Right lung (tissue), 2 donors: ENCODE measurements at regions not wholly inside any gene's neighbourhood (a gene's known extent, or its start where the extent isn't known, plus 50 kb on each side); places are given as distances from the start of the nearest gene placed in this dataset.
A peak's percentile ranks its signal among the peaks of the same experiment; 100 is the strongest.

Source experiments
- DNase-seq, 2 donors: peaks; one replicate each; pipeline ENCODE4 v3.0.0-alpha.2; 2013

DNA sequence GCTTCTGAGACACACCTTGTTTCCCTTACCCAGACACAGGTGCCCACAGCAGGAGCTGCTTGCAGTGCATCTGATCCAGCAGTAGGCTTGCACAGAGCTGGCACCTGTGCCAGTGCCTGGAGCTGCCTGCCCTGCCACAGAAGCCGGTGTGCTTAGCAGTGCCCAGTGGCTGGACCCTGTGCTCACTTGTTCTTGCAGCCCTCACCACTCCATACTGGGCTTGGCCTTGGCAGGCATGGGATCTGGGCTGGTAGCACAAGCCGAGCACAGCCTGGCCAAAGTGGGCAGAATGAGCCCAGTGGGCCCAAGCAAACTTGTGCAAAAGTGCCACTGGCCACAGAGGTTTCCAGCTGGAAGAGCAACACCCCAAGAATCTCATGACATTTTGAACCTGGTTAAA, 1950.4 kb downstream of the SUCLG1 start:
- no peak for DNase-seq

GRCh38 chr2:82507657-82508056, 1951.4 kb downstream of the SUCLG1 start:
- DNase-seq = no peak

DNA sequence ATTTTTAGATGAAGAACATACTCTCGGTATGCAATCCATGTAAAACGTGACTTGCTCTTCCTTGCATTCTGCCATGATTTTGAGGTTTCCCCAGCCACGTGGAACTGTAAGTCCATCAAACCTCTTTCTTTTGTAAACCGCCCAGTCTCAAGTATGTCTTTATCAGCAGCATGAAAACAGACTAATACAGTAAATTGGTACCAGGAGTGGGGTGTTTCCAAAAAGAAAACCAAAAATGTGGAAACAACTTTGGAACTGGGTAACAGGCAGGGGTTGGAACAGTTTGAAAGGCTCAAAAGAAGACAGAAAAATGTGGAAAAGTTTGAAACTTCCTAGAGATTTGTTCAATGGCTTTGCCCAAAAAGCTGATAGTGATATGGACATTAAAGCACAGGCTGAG, 1957.9 kb downstream of the SUCLG1 start:
- DNase-seq = no peak

DNA sequence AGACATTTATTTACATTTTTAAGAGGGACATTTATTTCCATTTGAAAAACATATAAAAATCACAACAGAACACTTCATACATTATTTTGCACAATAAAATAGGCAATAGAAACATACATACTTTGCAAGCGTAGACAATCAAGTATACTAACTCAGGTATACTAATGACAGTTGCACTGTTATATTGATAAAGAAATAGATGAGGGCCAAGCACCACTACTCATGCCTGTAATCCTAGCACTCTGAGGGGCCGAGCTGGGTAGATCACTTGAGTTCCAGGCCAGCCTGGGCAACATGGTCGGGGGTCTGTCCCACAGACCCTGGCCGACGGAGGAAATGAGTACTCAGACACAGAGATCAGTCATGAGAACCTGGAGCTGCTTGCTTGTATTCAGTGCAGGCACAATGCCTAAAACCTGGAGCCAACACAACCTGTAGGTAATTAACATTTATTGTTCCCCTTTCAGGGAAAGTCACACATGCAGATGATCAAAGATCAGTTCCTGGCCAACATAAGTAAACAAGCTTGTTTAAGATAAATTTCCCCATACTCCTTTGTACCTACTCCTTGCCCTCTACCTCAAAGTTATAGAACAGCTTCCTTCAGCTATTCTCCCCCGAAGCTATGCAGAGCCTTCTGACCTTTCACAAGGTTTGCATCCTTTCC, 1960.2 kb downstream of the SUCLG1 start:
- DNase-seq = no peak

- no peak for DNase-seq
These were observed 1964.3 kb downstream of the SUCLG1 start for GRCh38 chr2:82494739-82495138.

- no peak for DNase-seq
These were observed 1967.5 kb downstream of the SUCLG1 start for GRCh38 chr2:82491591-82491990.

DNA sequence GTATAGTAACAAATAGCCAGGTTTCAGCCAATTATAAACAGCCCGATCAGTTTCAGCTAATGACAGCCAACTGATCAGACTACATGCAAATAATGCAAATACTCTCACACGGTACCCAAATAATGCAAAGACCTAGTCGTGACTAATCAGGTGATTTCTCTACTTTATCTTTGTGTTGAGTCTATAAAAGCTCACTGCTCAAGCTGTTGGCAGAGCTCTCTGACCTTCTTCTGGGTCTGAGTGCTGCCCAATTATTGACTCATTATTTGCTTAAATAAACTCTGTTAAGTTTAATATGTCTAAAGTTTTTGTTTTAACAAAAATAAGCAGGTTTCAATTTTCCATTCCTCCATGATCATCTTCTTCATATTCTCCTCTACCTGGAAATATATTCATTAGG, 1971.7 kb downstream of the SUCLG1 start:
- DNase-seq = no peak

DNA sequence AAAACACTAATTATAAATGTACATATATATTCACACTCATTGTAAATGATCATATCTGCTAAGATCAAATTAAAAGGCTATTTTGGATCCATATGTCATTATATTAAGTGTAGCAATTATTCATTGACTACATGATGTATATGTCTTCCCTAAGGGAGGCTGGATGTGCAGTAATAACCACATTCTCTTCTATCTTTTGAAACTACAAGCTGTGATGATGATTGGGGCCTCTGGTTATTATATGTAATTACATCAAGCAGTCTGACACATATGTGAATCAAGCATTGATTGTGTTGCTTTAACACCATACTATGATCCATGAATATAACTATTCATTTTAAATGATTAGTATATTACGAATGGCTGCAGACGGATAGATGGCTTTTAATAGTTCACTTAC, 1973.4 kb downstream of the SUCLG1 start:
- DNase-seq = no peak

- DNase-seq = no peak
These were observed 1977.9 kb downstream of the SUCLG1 start for GRCh38 chr2:82481207-82481606.

DNA sequence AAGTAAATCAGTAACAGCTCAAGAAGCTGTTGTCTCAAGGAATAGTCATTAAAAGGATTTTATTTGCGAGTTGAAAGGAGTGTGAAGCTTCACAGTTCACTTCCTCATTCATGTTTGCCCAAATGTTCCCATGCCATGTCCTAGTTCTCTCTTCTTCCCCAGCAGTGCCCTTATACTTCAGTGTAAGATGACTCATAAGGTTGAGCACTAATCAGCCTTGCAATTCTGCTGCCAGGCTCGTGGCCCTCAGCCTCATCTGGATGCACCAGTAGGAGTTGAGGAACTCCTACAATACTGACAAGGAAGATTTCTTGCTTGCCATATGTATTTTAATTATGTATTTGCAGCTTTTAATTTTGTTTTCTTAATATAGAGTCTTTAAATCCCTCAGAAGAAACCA, 1980.4 kb downstream of the SUCLG1 start:
- no peak for DNase-seq

GRCh38 chr2:82476094-82476493, 1983.0 kb downstream of the SUCLG1 start:
- DNase-seq = no peak

DNA sequence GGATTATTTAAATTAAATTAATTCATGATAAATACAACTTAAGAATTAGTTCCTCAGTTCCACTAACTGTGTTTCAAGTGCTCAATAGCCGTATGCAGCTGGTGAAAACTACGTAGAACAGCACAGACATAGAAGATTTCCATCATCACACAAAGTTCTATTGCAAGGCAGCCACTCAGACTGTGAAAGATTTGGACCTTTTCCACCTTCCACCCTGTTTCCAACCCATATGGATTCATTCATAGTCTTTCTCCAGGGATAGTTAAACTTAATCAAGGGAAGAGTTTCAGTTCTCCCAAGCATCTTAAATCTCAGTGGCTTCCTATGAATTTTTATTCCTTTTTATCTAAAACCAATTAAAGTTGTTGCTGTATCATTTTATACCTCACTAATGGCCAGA, 2030.8 kb downstream of the SUCLG1 start:
- no peak for DNase-seq

GRCh38 chr2:82412021-82412420, 2047.1 kb downstream of the SUCLG1 start:
- DNase-seq = no peak

- DNase-seq = peak; percentile 19 to 21
These were observed 2048.0 kb downstream of the SUCLG1 start for GRCh38 chr2:82411071-82411470.

- no peak for DNase-seq
These were observed 2063.5 kb downstream of the SUCLG1 start for GRCh38 chr2:82395531-82395930.

GRCh38 chr2:82391386-82391785, 2067.7 kb downstream of the SUCLG1 start:
- DNase-seq = no peak

GRCh38 chr2:82355622-82356021, 2051.1 kb upstream of the LRRTM1 start:
- no peak for DNase-seq

DNA sequence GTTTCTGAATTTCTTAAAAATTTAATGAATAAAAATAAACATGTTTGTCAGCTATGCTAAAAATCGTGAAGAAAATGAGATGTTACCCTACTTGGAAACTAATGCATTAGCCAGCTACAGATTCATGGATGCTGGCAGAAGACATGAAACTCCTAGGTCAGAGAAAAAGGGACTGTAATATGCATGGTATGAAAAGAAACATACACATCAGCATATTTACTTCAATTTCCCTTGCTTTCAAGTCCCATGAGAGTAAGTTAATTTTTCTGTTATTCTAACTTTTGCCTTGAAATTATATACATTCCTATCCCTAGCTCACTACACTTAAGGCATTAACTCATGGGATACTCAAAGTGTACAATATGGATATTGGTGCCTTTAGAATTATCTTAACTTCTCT, 2041.4 kb upstream of the LRRTM1 start:
- no peak for DNase-seq

DNA sequence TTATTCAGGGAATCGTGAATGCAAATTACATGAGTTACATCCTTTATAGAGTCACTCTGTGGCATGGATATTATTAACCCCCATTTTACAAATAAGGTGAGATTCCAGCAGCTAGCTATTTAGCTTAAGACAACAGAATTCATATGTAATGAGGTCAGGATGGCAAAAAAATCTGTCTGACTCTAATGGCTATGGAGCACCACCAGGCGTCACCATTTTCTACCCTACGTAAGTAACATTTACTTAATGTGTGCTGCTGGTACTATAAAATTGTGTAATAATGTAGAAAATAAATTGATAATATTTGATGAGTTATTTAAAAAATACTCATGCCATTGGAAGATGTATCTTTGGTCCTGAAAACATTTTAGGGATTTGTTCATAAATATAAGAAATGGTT, 2040.1 kb upstream of the LRRTM1 start:
- DNase-seq = no peak

- no peak for DNase-seq
These were observed 2037.8 kb upstream of the LRRTM1 start for GRCh38 chr2:82342356-82342755.

- DNase-seq = no peak
These were observed 2036.1 kb upstream of the LRRTM1 start for GRCh38 chr2:82340578-82341053.

- no peak for DNase-seq
These were observed 2035.3 kb upstream of the LRRTM1 start for GRCh38 chr2:82339805-82340204.

DNA sequence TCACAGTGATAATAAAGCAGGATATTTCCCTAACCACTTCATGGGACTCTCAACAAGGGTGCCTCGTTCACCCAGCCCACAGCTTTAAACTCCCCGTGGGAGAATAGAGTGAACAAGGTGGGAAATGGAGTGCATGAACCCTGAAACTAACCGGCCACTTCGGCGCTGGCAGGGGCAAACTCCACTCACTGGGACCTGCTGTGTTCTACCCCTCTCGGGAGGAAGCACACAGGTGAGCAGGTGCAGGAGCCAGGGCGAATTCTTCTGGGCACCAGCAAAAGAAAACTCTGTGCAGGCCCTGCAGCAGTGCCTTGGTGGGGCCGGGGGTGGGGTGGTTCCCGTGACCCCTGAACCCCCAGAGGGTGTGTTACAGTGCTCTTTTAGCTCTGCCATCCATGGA, 2029.1 kb upstream of the LRRTM1 start:
- DNase-seq = no peak

DNA sequence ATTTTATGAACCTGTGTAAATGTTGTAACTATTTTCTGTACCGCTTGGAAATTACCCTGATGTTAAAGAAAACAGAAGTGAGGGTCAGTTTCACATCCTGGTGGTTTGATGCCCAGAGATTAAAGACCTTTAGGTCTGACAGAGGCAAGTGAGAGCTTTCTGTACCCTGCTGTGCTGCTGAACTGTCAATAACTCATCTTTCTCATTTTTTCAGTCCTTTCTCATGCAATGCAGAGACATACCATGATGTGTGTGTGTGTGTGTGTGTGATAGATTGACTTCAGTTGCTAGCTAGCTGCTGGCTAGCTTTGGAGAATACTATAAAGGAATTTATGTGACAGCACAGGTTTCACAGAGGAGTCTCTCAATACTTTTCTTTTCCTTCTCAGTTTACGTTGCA, 2025.6 kb upstream of the LRRTM1 start:
- no peak for DNase-seq
